ENCODE measurements at regions not wholly inside any gene's neighbourhood (a gene's known extent, or its start where the extent isn't known, plus 50 kb on each side); places are given as distances from the start of the nearest gene placed in this dataset.
"Not testable (repeated sequence)": the region's sequence is repeated elsewhere in the genome, so short reads cannot be mapped to it uniquely, and the experiment has no call there.

GRCh38 chr6:68173616-68174015, 461.5 kb upstream of the ADGRB3 start:
- Histone ChIP-seq H3K4me1 (ENCODE audit: insufficient read depth) (no peaks in the 10 kb centered on the region), H3K27ac (no peak overlapping the region)
- 94% methylated on average over 2 of the region's 2 CpGs for WGBS (ENCODE audit: low lambda C conversion rate, missing lambda C conversion rate)

GRCh38 chr6:68169922-68170321, 465.2 kb upstream of the ADGRB3 start:
- H3K27me3 ChIP-seq = no peaks in the 10 kb centered on the region
- no peaks in the 10 kb centered on the region for H3K9me2 ChIP-seq (replicated peaks; ENCODE audit: insufficient read depth)
- H3K4me2 ChIP-seq = no peak overlapping the region
- TF ChIP-seq EZH2 (IDR thresholded peaks at IDR 0.05; ENCODE audit: borderline replicate concordance) = no peak
- TF ChIP-seq CTCF (IDR thresholded peaks at IDR 0.05; ENCODE audit: poor library complexity) = no peak
- TF ChIP-seq EZH2phosphoT487 (IDR thresholded peaks at IDR 0.05; ENCODE audit: low read depth, severe bottlenecking, unreplicated experiment) = no peak
- no peaks in the 10 kb centered on the region for H3K4me1 ChIP-seq (ENCODE audit: insufficient read depth)
- no peak overlapping the region for H2AFZ ChIP-seq
- no peaks in the 10 kb centered on the region for H3K36me3 ChIP-seq (replicated peaks; ENCODE audit: insufficient read depth, low read depth)
- 79% methylated on average over 1 of the region's 1 CpG for WGBS (ENCODE audit: low lambda C conversion rate, missing lambda C conversion rate)
- no peak for DNase-seq (ENCODE audit: low spot score)
- no peaks in the 10 kb centered on the region for H3K9me3 ChIP-seq (ENCODE audit: low read depth)
- H4K20me1 ChIP-seq (ENCODE audit: insufficient read depth, poor library complexity, severe bottlenecking) = no peaks in the 10 kb centered on the region
- H3K27ac ChIP-seq = no peak overlapping the region
- no peaks in the 10 kb centered on the region for H3K79me2 ChIP-seq
- H3K4me3 ChIP-seq = no peak overlapping the region

More at GRCh38 chr6:68173616-68174015, 461.5 kb upstream of the ADGRB3 start:
- no peaks in the 10 kb centered on the region for H4K20me1 ChIP-seq (ENCODE audit: insufficient read depth, poor library complexity, severe bottlenecking)
- H3K4me2 ChIP-seq = no peak overlapping the region
- H3K36me3 ChIP-seq (replicated peaks; ENCODE audit: insufficient read depth, low read depth) = no peaks in the 10 kb centered on the region
- no peak for DNase-seq (ENCODE audit: low spot score)
- H3K79me2 ChIP-seq = no peaks in the 10 kb centered on the region
- H3K4me3 ChIP-seq = no peak overlapping the region
- TF ChIP-seq EZH2 (IDR thresholded peaks at IDR 0.05; ENCODE audit: borderline replicate concordance) (no peak), EZH2phosphoT487 (IDR thresholded peaks at IDR 0.05; ENCODE audit: low read depth, severe bottlenecking, unreplicated experiment) (no peak), CTCF (IDR thresholded peaks at IDR 0.05; ENCODE audit: poor library complexity) (no peak)
- H2AFZ ChIP-seq = no peak overlapping the region
- H3K9me2 ChIP-seq (replicated peaks; ENCODE audit: insufficient read depth) = no peaks in the 10 kb centered on the region
- no peaks in the 10 kb centered on the region for H3K27me3 ChIP-seq
- no peaks in the 10 kb centered on the region for H3K9me3 ChIP-seq (ENCODE audit: low read depth)

GRCh38 chr6:68167604-68168003, 467.5 kb upstream of the ADGRB3 start:
- H3K9me3 ChIP-seq (ENCODE audit: low read depth) = no peaks in the 10 kb centered on the region

GRCh38 chr6:68160812-68161211, 474.3 kb upstream of the ADGRB3 start:
- H3K4me1 ChIP-seq (ENCODE audit: insufficient read depth); DNase-seq (ENCODE audit: low spot score); H3K9me3 ChIP-seq (ENCODE audit: low read depth); H3K9me2 ChIP-seq (replicated peaks; ENCODE audit: insufficient read depth); H2AFZ ChIP-seq; H3K4me2 ChIP-seq; H4K20me1 ChIP-seq (ENCODE audit: insufficient read depth, poor library complexity, severe bottlenecking); H3K27me3 ChIP-seq; H3K79me2 ChIP-seq; H3K27ac ChIP-seq; H3K4me3 ChIP-seq; H3K36me3 ChIP-seq (replicated peaks; ENCODE audit: insufficient read depth, low read depth): not testable (repeated sequence)
- 89% methylated on average over 3 of the region's 3 CpGs for WGBS (ENCODE audit: low lambda C conversion rate, missing lambda C conversion rate)

More at GRCh38 chr6:68167604-68168003, 467.5 kb upstream of the ADGRB3 start:
- H3K4me3 ChIP-seq = no peak overlapping the region
- H3K27me3 ChIP-seq = no peaks in the 10 kb centered on the region
- 90% methylated on average over 2 of the region's 2 CpGs for WGBS (ENCODE audit: low lambda C conversion rate, missing lambda C conversion rate)
- H3K27ac ChIP-seq = no peak overlapping the region
- TF ChIP-seq EZH2 (IDR thresholded peaks at IDR 0.05; ENCODE audit: borderline replicate concordance) = no peak
- no peak for TF ChIP-seq CTCF (IDR thresholded peaks at IDR 0.05; ENCODE audit: poor library complexity)
- no peak overlapping the region for H2AFZ ChIP-seq
- DNase-seq (ENCODE audit: low spot score) = no peak
- no peaks in the 10 kb centered on the region for H3K4me1 ChIP-seq (ENCODE audit: insufficient read depth)
- no peak overlapping the region for H3K4me2 ChIP-seq
- H4K20me1 ChIP-seq (ENCODE audit: insufficient read depth, poor library complexity, severe bottlenecking) = no peaks in the 10 kb centered on the region
- no peaks in the 10 kb centered on the region for H3K79me2 ChIP-seq
- no peaks in the 10 kb centered on the region for H3K36me3 ChIP-seq (replicated peaks; ENCODE audit: insufficient read depth, low read depth)
- no peaks in the 10 kb centered on the region for H3K9me2 ChIP-seq (replicated peaks; ENCODE audit: insufficient read depth)

Measured in hepatocyte (in vitro differentiated cells).